Nephron (organoid): ENCODE measurements at regions not wholly inside any gene's neighbourhood (a gene's known extent, or its start where the extent isn't known, plus 50 kb on each side); places are given as distances from the start of the nearest gene placed in this dataset.

Source experiments
- H3K27ac Mint-ChIP-seq, 3 experiments: 2 replicates each; pipeline ENCODE4 v1.8.0; 2020; ENCODE audit warnings: mixed read lengths in 3 of 3, mild to moderate bottlenecking in 2 of 3, moderate library complexity in 1 of 3
- H3K27me3 Mint-ChIP-seq: 2 replicates; pipeline ENCODE4 v1.8.0; 2021; ENCODE audit warnings: low read depth, mild to moderate bottlenecking, moderate library complexity, mixed read lengths
- H3K36me3 Mint-ChIP-seq: 2 replicates; pipeline ENCODE4 v1.8.0; 2020; ENCODE audit warnings: low read depth, mixed read lengths
- H3K4me1 Mint-ChIP-seq: 2 replicates; pipeline ENCODE4 v1.8.0; 2020; ENCODE audit warnings: mixed read lengths
- H3K4me3 Mint-ChIP-seq, 3 experiments: 2 replicates each; pipeline ENCODE4 v1.8.0; 2020; ENCODE audit warnings: mild to moderate bottlenecking in 3 of 3, mixed read lengths in 3 of 3, moderate library complexity in 2 of 3
- H3K9me3 Mint-ChIP-seq: 2 replicates; pipeline ENCODE4 v1.8.0; 2020; ENCODE audit warnings: mixed read lengths
- CTCF ChIP-seq, 3 experiments: fragments of 200-600 bp; sonication (generic); IDR thresholded peaks; one replicate each; pipeline ENCODE4 v1.5.0; 2021; ENCODE audit warnings: antibody characterized with exemption in 3 of 3; ENCODE audit not compliant: unreplicated experiment in 3 of 3

GRCh38 chr5:3027185-3027865 lies 275.8 kb upstream of the IRX2 start:
- no peak for TF ChIP-seq CTCF (IDR thresholded peaks at IDR 0.05; ENCODE audit: unreplicated experiment in 3 of 3)
- Mint-ChIP-seq H3K36me3 (no peaks in the 10 kb centered on the region), H3K27me3 (peaks cover 36% of the 10 kb centered on the region), H3K9me3 (no peaks in the 10 kb centered on the region), H3K4me3 (no peak overlapping the region), H3K27ac (no peak overlapping the region), H3K4me1 (peaks cover 4% of the 10 kb centered on the region)

- Mint-ChIP-seq H3K9me3 (no peaks in the 10 kb centered on the region), H3K4me3 (no peak overlapping the region), H3K36me3 (no peaks in the 10 kb centered on the region), H3K4me1 (peaks cover 4% of the 10 kb centered on the region), H3K27ac (peak overlapping the region in 1 of 3 experiments; percentile 58), H3K27me3 (peaks cover 39% of the 10 kb centered on the region)
- TF ChIP-seq CTCF (IDR thresholded peaks at IDR 0.05; ENCODE audit: unreplicated experiment in 3 of 3), result no peak
Measured at GRCh38 chr5:3026651-3027050, 275.2 kb upstream of the IRX2 start.

- no peak overlapping the region for H3K4me3 Mint-ChIP-seq
Measured at GRCh38 chr5:3026099-3026498, 274.6 kb upstream of the IRX2 start.

GRCh38 chr5:3025392-3025791 lies 273.9 kb upstream of the IRX2 start:
- peak overlapping the region in 2 of 3 experiments; percentile 28 to 58 for H3K27ac Mint-ChIP-seq
- H3K27me3 Mint-ChIP-seq, result peaks cover 30% of the 10 kb centered on the region
- H3K9me3 Mint-ChIP-seq, result no peaks in the 10 kb centered on the region
- no peak overlapping the region for H3K4me3 Mint-ChIP-seq
- H3K4me1 Mint-ChIP-seq, result peaks cover 4% of the 10 kb centered on the region
- TF ChIP-seq CTCF (IDR thresholded peaks at IDR 0.05; ENCODE audit: unreplicated experiment in 3 of 3), result no peak
- no peaks in the 10 kb centered on the region for H3K36me3 Mint-ChIP-seq

More at GRCh38 chr5:3026099-3026498, 274.6 kb upstream of the IRX2 start:
- no peak for TF ChIP-seq CTCF (IDR thresholded peaks at IDR 0.05; ENCODE audit: unreplicated experiment in 3 of 3)
- Mint-ChIP-seq H3K27ac (peak overlapping the region in 2 of 3 experiments; percentile 28 to 58), H3K9me3 (no peaks in the 10 kb centered on the region), H3K36me3 (no peaks in the 10 kb centered on the region), H3K27me3 (peaks cover 34% of the 10 kb centered on the region), H3K4me1 (peaks cover 4% of the 10 kb centered on the region)

- no peak overlapping the region for H3K4me3 Mint-ChIP-seq
- TF ChIP-seq CTCF (IDR thresholded peaks at IDR 0.05; ENCODE audit: unreplicated experiment in 3 of 3), result no peak
- H3K9me3 Mint-ChIP-seq, result no peaks in the 10 kb centered on the region
Measured at GRCh38 chr5:3024976-3025375, 273.5 kb upstream of the IRX2 start.

GRCh38 chr5:3024554-3024953 lies 273.1 kb upstream of the IRX2 start:
- TF ChIP-seq CTCF (IDR thresholded peaks at IDR 0.05; ENCODE audit: unreplicated experiment in 3 of 3), result no peak
- Mint-ChIP-seq H3K9me3 (no peaks in the 10 kb centered on the region), H3K4me1 (peaks cover 4% of the 10 kb centered on the region), H3K4me3 (no peak overlapping the region), H3K27ac (no peak overlapping the region), H3K27me3 (peaks cover 28% of the 10 kb centered on the region), H3K36me3 (no peaks in the 10 kb centered on the region)

More at GRCh38 chr5:3024976-3025375, 273.5 kb upstream of the IRX2 start:
- Mint-ChIP-seq H3K27ac (no peak overlapping the region), H3K27me3 (peaks cover 28% of the 10 kb centered on the region), H3K4me1 (peaks cover 4% of the 10 kb centered on the region), H3K36me3 (no peaks in the 10 kb centered on the region)
